H1 (cell line): ENCODE measurements at regions not wholly inside any gene's neighbourhood (a gene's known extent, or its start where the extent isn't known, plus 50 kb on each side); places are given as distances from the start of the nearest gene placed in this dataset.

ENCODE experiments used
- CTCF ChIP-seq, 3 experiments: IDR thresholded peaks; 1 replicate in 2 of 3; 2 replicates in 1 of 3; pipeline versions ENCODE4 v1.5.1 to v1.6.1; 2011; ENCODE audit warnings: low read length in 3 of 3, mild to moderate bottlenecking in 3 of 3, inconsistent platforms in 2 of 3, low read depth in 1 of 3, moderate library complexity in 1 of 3; ENCODE audit not compliant: insufficient read depth in 1 of 3; ENCODE audit errors: control extremely low read depth in 1 of 3
- EP300 ChIP-seq, 2 experiments: IDR thresholded peaks; 1 replicate in 1 of 2; 2 replicates in 1 of 2; pipeline ENCODE4 v1.6.1; 2011 to 2012; ENCODE audit warnings: low read depth in 2 of 2, low read length in 2 of 2, mild to moderate bottlenecking in 2 of 2, borderline replicate concordance in 1 of 2, inconsistent platforms in 1 of 2, moderate library complexity in 1 of 2
- POLR2A ChIP-seq, 2 experiments: IDR thresholded peaks; 1 replicate in 1 of 2; 2 replicates in 1 of 2; pipeline ENCODE4 v1.6.1; 2011; ENCODE audit warnings: low read depth in 2 of 2, low read length in 2 of 2, mild to moderate bottlenecking in 2 of 2; ENCODE audit errors: control extremely low read depth in 1 of 2
- TF ChIP-seq, protein P1 (sequence below): IDR thresholded peaks from 2 replicates; pipeline ENCODE4 v1.6.1; 2012; ENCODE audit warnings: inconsistent platforms

GRCh38 chr9:2345013-2345412 lies 276.6 kb upstream of the VLDLR start:
- TF ChIP-seq CTCF (IDR thresholded peaks at IDR 0.05; ENCODE audit: control extremely low read depth in 1 of 3, insufficient read depth in 1 of 3, low read depth in 1 of 3, low read length in 3 of 3), result no peak
- TF ChIP-seq EP300 (IDR thresholded peaks at IDR 0.05; ENCODE audit: borderline replicate concordance in 1 of 2, low read depth in 2 of 2, low read length in 2 of 2), result no peak
- TF ChIP-seq, protein P1, sequence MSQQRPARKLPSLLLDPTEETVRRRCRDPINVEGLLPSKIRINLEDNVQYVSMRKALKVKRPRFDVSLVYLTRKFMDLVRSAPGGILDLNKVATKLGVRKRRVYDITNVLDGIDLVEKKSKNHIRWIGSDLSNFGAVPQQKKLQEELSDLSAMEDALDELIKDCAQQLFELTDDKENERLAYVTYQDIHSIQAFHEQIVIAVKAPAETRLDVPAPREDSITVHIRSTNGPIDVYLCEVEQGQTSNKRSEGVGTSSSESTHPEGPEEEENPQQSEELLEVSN, result no peak
- no peak for TF ChIP-seq POLR2A (IDR thresholded peaks at IDR 0.05; ENCODE audit: control extremely low read depth in 1 of 2, low read depth in 2 of 2, low read length in 2 of 2)
